ENCODE measurements at regions not wholly inside any gene's neighbourhood (a gene's known extent, or its start where the extent isn't known, plus 50 kb on each side); places are given as distances from the start of the nearest gene placed in this dataset.

DNA sequence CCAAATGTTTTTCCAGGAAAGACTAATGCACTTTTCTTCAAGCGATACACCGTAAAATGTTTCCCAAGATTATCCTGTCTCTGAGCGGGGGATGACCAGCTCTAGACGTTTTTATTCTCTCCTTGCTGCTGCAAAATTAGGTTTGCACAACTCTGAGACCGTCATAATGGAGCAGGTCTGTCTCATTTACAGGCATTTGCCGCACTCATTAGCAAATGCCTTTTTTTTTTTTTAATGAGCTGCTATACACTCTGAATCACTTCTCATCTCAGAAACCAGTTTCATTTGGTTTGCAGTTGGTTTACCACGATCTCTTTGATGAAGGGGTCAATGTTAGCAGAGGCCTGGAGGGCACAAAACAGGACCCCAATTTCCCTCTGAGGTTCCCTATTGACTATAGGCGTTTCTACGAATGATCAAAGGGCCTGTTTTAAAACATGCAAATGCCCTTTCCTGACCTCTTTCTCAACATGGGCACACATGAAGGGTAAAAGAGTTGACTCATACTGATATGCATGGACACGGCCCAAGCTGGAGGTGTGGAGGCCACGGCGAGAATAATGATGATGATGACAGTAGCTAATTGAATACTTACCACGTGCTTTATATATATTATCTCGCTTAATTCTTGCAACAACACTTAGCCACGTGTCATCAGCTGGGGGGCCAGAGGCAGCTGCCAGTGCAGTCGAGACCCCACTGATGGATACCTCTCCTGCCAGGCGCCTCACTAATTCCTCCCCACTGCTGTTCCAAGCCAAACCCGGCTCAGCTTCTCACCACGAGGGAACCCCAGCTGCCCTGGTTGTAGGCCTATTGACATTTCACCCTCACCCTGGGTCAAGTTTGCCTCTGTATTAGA is 89.9 kb upstream of the PTCH1 start:
- no peak for DNase-seq (ENCODE audit: low read depth)
- TF ChIP-seq, protein P1, sequence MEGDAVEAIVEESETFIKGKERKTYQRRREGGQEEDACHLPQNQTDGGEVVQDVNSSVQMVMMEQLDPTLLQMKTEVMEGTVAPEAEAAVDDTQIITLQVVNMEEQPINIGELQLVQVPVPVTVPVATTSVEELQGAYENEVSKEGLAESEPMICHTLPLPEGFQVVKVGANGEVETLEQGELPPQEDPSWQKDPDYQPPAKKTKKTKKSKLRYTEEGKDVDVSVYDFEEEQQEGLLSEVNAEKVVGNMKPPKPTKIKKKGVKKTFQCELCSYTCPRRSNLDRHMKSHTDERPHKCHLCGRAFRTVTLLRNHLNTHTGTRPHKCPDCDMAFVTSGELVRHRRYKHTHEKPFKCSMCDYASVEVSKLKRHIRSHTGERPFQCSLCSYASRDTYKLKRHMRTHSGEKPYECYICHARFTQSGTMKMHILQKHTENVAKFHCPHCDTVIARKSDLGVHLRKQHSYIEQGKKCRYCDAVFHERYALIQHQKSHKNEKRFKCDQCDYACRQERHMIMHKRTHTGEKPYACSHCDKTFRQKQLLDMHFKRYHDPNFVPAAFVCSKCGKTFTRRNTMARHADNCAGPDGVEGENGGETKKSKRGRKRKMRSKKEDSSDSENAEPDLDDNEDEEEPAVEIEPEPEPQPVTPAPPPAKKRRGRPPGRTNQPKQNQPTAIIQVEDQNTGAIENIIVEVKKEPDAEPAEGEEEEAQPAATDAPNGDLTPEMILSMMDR (IDR thresholded peaks at IDR 0.05; ENCODE audit: low read depth, low read length, missing control alignments) = no peak
- H3K4me3 ChIP-seq (ENCODE audit: low read depth, low read length) = no peak overlapping the region
- in situ Hi-C loops (cut with HindIII; ENCODE audit: low sequenced_read_pairs) = no loop called here

DNA sequence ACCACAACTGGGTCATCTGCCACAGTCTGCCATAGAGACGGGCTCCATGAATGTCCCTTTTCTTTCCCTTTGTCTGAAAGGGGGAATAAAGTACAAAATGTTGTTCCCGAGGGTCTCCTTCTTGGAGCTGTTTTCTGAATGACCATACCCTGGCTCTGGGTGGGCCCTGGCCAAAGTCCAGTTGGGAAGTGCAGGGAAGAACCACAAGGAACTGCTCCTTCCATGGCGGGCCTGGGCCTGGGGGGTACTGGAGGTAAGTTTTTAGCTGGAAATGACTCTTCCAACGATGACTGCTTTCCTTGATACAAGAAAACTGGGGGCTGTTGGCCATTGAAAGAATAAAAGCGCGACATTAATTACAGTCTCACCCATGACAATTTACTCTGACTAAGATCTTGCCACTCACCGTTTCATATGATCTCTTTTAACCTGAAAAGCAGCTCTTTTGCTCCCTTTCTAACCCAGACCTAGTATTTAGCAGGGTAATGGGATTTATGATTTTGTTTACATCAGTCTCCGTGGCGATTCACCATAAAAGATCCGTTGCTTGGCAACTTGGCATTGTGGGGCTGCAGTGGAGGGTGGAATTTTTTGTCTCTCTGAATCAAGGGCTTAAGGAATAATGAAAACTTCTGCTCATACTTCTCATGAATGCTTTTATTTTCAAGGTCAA is 89.2 kb upstream of the PTCH1 start:
- TF ChIP-seq, protein P1 (IDR thresholded peaks at IDR 0.05; ENCODE audit: low read depth, low read length, missing control alignments) = no peak
- peak; percentile 1 for DNase-seq (ENCODE audit: low read depth)
- in situ Hi-C loops (cut with HindIII; ENCODE audit: low sequenced_read_pairs) = no loop called here
- no peak overlapping the region for H3K4me3 ChIP-seq (ENCODE audit: low read depth, low read length)

DNA sequence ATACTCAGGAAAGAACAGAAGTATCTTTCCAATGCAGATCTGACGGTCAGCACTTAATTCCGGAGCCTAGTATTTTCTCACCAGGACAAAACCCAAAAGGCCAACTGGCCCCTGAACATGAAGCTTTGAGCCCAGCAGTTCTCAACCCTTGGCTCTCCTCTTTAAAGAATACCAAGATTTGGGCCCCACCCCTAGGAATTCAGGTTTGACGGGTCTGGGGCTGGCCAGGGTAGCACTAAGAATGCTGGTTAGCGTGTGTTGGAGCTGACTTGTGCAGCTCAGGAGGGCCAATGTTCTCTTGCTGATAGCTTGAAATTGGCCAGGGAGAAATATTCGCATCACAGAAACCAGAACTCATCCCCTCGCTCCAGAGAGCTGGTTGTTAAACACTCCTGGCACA is 88.3 kb upstream of the PTCH1 start:
- no peak overlapping the region for H3K4me3 ChIP-seq (ENCODE audit: low read depth, low read length)
- in situ Hi-C loops (cut with HindIII; ENCODE audit: low sequenced_read_pairs) = no loop called here
- DNase-seq (ENCODE audit: low read depth) = no peak
- TF ChIP-seq, protein P1 (IDR thresholded peaks at IDR 0.05; ENCODE audit: low read depth, low read length, missing control alignments) = no peak

DNA sequence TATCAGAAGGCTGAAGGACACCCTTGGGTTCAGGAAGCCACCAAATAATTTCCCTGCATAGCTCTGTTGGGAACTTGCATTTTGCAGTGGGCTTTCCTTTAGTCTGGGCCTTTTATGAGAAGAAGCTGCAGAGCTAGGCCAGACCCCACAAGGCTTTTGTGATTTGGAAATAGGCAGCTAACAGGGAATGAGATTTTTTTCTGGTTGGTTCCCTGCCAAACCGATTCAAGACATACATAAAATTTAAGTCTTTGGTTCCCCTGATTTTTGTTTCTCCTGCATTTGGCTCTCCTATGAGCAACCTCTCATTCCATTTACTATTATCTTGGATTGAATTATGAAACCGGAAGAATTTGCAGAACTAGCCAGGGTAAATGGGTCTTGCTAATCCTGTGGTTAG is 81.5 kb upstream of the PTCH1 start:
- no peak for DNase-seq (ENCODE audit: low read depth)
- no peak overlapping the region for H3K4me3 ChIP-seq (ENCODE audit: low read depth, low read length)
- in situ Hi-C loops (cut with HindIII; ENCODE audit: low sequenced_read_pairs) = no loop called here
- TF ChIP-seq, protein P1 (IDR thresholded peaks at IDR 0.05; ENCODE audit: low read depth, low read length, missing control alignments) = no peak

DNA sequence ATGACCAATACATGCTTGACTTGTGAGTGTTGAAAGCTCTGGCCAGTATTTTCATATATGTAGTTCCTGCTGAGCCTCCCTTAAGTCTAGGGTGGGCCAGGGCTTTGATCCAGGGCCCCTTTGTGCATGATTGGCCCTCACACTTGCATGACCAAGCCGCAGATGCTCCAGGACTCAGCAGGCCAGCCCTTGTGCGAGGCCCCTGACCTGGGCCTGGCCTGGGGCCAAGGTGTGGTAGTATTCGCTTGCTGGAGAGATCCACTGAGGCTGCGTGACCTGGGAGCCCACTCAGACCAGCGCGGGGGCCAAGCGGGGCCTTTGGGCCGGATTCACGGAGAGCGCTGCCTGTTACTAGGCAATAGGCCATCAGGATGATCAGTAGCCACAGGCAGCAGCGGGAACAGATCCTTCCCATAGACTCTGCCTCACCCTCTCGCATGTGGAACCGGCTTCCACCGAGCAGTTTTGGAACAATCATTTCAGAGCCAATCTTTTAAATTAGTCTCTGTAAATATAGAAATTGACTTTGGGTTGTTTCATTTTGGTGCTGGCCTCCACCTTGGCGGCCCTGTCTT is 79.0 kb upstream of the PTCH1 start:
- in situ Hi-C loops (cut with HindIII; ENCODE audit: low sequenced_read_pairs) = no loop called here
- no peak for DNase-seq (ENCODE audit: low read depth)
- TF ChIP-seq, protein P1 (IDR thresholded peaks at IDR 0.05; ENCODE audit: low read depth, low read length, missing control alignments) = no peak
- H3K4me3 ChIP-seq (ENCODE audit: low read depth, low read length) = no peak overlapping the region

DNA sequence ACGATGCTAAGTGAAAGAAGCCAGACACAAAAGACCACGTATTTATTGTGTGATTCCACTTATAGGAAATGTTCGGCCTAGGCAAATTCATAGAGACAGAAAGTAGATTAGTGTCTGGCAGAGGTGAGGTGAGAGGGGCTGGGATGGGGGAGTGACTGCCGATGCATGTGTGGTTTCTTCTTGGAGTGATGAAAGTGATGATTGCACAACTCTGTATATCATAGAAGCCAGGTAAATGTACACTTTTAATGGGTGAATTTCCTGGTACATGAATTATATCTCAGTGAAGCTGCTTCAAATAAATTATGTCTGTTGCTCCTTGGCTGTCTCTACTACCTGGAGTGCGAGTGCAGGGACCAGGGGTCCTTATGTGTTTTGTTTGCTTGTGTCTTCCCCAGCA is 76.2 kb upstream of the PTCH1 start:
- in situ Hi-C loops (cut with HindIII; ENCODE audit: low sequenced_read_pairs) = no loop called here
- TF ChIP-seq, protein P1 (IDR thresholded peaks at IDR 0.05; ENCODE audit: low read depth, low read length, missing control alignments) = no peak
- no peak overlapping the region for H3K4me3 ChIP-seq (ENCODE audit: low read depth, low read length)
- DNase-seq (ENCODE audit: low read depth) = no peak

All from astrocyte of the cerebellum (primary cell).